GM23248 (cell line): ENCODE measurements at regions not wholly inside any gene's neighbourhood (a gene's known extent, or its start where the extent isn't known, plus 50 kb on each side); places are given as distances from the start of the nearest gene placed in this dataset.

Experiments used
- DNase-seq: peaks from one replicate; pipeline ENCODE4 v3.0.0-alpha.2; 2015
- H2AFZ ChIP-seq: fragments of 200-600 bp; sonication (generic); 2 replicates; pipeline ENCODE4 v1.6.1; 2016; ENCODE audit warnings: antibody characterized with exemption
- H3F3A ChIP-seq: fragments of 200-600 bp; sonication (generic); 2 replicates; pipeline ENCODE4 v1.6.1; 2016; ENCODE audit warnings: mild to moderate bottlenecking, antibody characterized with exemption, mixed run types; ENCODE audit not compliant: insufficient read depth
- H3K27ac ChIP-seq: fragments of 200-600 bp; sonication (generic); 2 replicates; pipeline ENCODE4 v1.5.1; 2016; ENCODE audit warnings: mild to moderate bottlenecking
- H3K27me3 ChIP-seq: fragments of 200-600 bp; sonication (generic); replicated peaks from 2 replicates; pipeline ENCODE4 v1.6.1; 2016; ENCODE audit warnings: mild to moderate bottlenecking; ENCODE audit not compliant: insufficient read depth
- H3K36me3 ChIP-seq: fragments of 200-600 bp; sonication (generic); 2 replicates; pipeline ENCODE4 v1.6.1; 2016; ENCODE audit warnings: low read depth, mild to moderate bottlenecking
- H3K4me1 ChIP-seq: fragments of 200-600 bp; sonication (generic); 2 replicates; pipeline ENCODE4 v1.6.1; 2016; ENCODE audit warnings: mild to moderate bottlenecking; ENCODE audit not compliant: insufficient read depth
- H3K4me2 ChIP-seq: fragments of 200-600 bp; sonication (generic); one replicate; pipeline ENCODE4 v1.6.1; 2016; ENCODE audit warnings: mild to moderate bottlenecking; ENCODE audit not compliant: unreplicated experiment
- H3K4me3 ChIP-seq: fragments of 200-600 bp; sonication (generic); 2 replicates; pipeline ENCODE4 v1.5.1; 2016; ENCODE audit warnings: mild to moderate bottlenecking
- H3K79me2 ChIP-seq: fragments of 200-600 bp; sonication (generic); 2 replicates; pipeline ENCODE4 v1.6.1; 2016; ENCODE audit warnings: mild to moderate bottlenecking; ENCODE audit not compliant: insufficient read depth
- H3K9ac ChIP-seq: fragments of 200-600 bp; sonication (generic); 2 replicates; pipeline ENCODE4 v1.6.1; 2016; ENCODE audit warnings: mild to moderate bottlenecking
- H3K9me2 ChIP-seq: fragments of 200-600 bp; sonication (generic); 2 replicates; pipeline ENCODE4 v1.6.1; 2016; ENCODE audit warnings: mixed run types, mild to moderate bottlenecking, moderate library complexity; ENCODE audit not compliant: insufficient read depth
- H3K9me3 ChIP-seq: fragments of 200-600 bp; sonication (generic); one replicate; pipeline ENCODE4 v1.6.1; 2017; ENCODE audit warnings: low read depth
- H4K20me1 ChIP-seq: fragments of 200-600 bp; sonication (generic); 2 replicates; pipeline ENCODE4 v1.6.0; 2016; ENCODE audit not compliant: insufficient read depth
- EZH2 ChIP-seq: fragments of 200-600 bp; sonication (generic); IDR thresholded peaks from 2 replicates; pipeline ENCODE4 v1.6.1; 2018; ENCODE audit warnings: antibody characterized with exemption, mild to moderate bottlenecking; ENCODE audit not compliant: insufficient read depth, poor library complexity, severe bottlenecking
- EZH2phosphoT487 ChIP-seq: fragments of 200-600 bp; sonication (generic); IDR thresholded peaks from 2 replicates; pipeline ENCODE4 v1.6.1; 2018; ENCODE audit warnings: antibody characterized with exemption, moderate library complexity, mild to moderate bottlenecking, low read depth; ENCODE audit not compliant: insufficient read depth
- WGBS, 2 experiments: methylation state at CpG; one replicate each; pipeline ENCODE4 v1.1.6; 2015 to 2017; ENCODE audit warnings: low lambda C conversion rate in 2 of 2, low coverage in 1 of 2; ENCODE audit errors: missing lambda C conversion rate in 2 of 2; 5-methylcytosine and 5-hydroxymethylcytosine counted together
- in situ Hi-C: fragments of 300-500 bp; cut with MboI; formaldehyde crosslinking; loops from 2 replicates; pipeline ENCODE4 v1.15.0; 2020

- TF ChIP-seq EZH2phosphoT487 = no peak
- TF ChIP-seq EZH2 = no peak
- H3K27ac ChIP-seq = no peak overlapping the region
- H3F3A ChIP-seq = no peaks in the 10 kb centered on the region
- no peak overlapping the region for H3K9ac ChIP-seq
- 7 to 11% methylated on average over 4 of the region's 4 CpGs for WGBS, 2 experiments
- H3K27me3 ChIP-seq = no peaks in the 10 kb centered on the region
- no peaks in the 10 kb centered on the region for H3K9me3 ChIP-seq
- no peaks in the 10 kb centered on the region for H3K79me2 ChIP-seq
- no peak overlapping the region for H3K4me3 ChIP-seq
- in situ Hi-C loops = loop anchor here (25.0 kb wide), 1 partner anchor 1628 kb away; no protein-coding TSS in a partner anchor
- no peaks in the 10 kb centered on the region for H4K20me1 ChIP-seq
- H3K9me2 ChIP-seq = no peaks in the 10 kb centered on the region
- no peak for DNase-seq
- H3K36me3 ChIP-seq = no peaks in the 10 kb centered on the region
- H3K4me2 ChIP-seq = no peak overlapping the region
- H3K4me1 ChIP-seq = no peaks in the 10 kb centered on the region
- no peak overlapping the region for H2AFZ ChIP-seq
These were observed 766.5 kb downstream of the NTRK3 start for GRCh38 chr15:87489902-87490665.

GRCh38 chr15:87489456-87489855 lies 767.1 kb downstream of the NTRK3 start:
- Histone ChIP-seq H2AFZ (no peak overlapping the region), H3K4me1 (no peaks in the 10 kb centered on the region), H3F3A (no peaks in the 10 kb centered on the region), H3K27ac (no peak overlapping the region), H3K4me3 (no peak overlapping the region), H3K9me3 (no peaks in the 10 kb centered on the region), H3K79me2 (no peaks in the 10 kb centered on the region), H4K20me1 (no peaks in the 10 kb centered on the region), H3K36me3 (no peaks in the 10 kb centered on the region), H3K27me3 (no peaks in the 10 kb centered on the region), H3K9ac (no peak overlapping the region), H3K9me2 (no peaks in the 10 kb centered on the region), H3K4me2 (no peak overlapping the region)
- TF ChIP-seq EZH2phosphoT487 (no peak), EZH2 (no peak)
- in situ Hi-C loops = loop anchor here (25.0 kb wide), 1 partner anchor 1627 kb away; no protein-coding TSS in a partner anchor
- DNase-seq = no peak

GRCh38 chr15:87487484-87487883 lies 769.1 kb downstream of the NTRK3 start:
- no peaks in the 10 kb centered on the region for H3K36me3 ChIP-seq
- H2AFZ ChIP-seq = no peak overlapping the region
- in situ Hi-C loops = loop anchor here (25.0 kb wide), 1 partner anchor 1625 kb away; no protein-coding TSS in a partner anchor
- no peaks in the 10 kb centered on the region for H3K4me1 ChIP-seq
- WGBS, 2 experiments = 5 to 24% methylated on average over 2 of the region's 2 CpGs
- no peaks in the 10 kb centered on the region for H3K79me2 ChIP-seq
- H3K4me3 ChIP-seq = no peak overlapping the region
- H3K9ac ChIP-seq = no peak overlapping the region
- no peaks in the 10 kb centered on the region for H3K9me2 ChIP-seq
- no peaks in the 10 kb centered on the region for H3F3A ChIP-seq
- no peaks in the 10 kb centered on the region for H3K9me3 ChIP-seq
- no peaks in the 10 kb centered on the region for H4K20me1 ChIP-seq
- TF ChIP-seq EZH2 (no peak), EZH2phosphoT487 (no peak)
- no peak overlapping the region for H3K4me2 ChIP-seq
- no peak overlapping the region for H3K27ac ChIP-seq
- no peaks in the 10 kb centered on the region for H3K27me3 ChIP-seq
- no peak for DNase-seq

DNA sequence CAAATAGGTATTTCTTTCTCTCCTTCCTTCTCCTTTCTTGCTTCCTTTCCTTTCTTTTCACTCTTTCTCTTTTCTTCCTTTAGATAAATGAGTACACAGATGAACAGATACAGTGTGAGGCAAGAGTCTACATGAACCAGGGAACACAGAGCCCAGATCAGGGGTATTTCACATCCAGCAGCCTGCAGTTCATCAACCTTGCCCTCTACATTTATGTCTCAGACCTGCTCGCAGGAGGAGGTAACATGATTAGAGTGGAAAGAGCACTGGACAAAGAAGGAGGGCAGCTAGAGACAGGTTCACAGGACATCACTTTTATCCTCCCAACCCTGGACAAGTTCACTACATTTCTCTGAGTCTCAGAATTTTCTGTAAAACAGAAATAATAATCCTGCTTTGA lies 773.1 kb downstream of the NTRK3 start:
- H3K4me3 ChIP-seq = no peak overlapping the region
- no peaks in the 10 kb centered on the region for H3K9me3 ChIP-seq
- H3F3A ChIP-seq = no peaks in the 10 kb centered on the region
- TF ChIP-seq EZH2phosphoT487 (no peak), EZH2 (no peak)
- H3K4me1 ChIP-seq = no peaks in the 10 kb centered on the region
- H3K9me2 ChIP-seq = no peaks in the 10 kb centered on the region
- no peaks in the 10 kb centered on the region for H3K79me2 ChIP-seq
- no peaks in the 10 kb centered on the region for H3K36me3 ChIP-seq
- WGBS, 2 experiments = 5 to 42% methylated on average over 1 of the region's 1 CpG
- in situ Hi-C loops = loop anchor here (25.0 kb wide), 1 partner anchor 1621 kb away; no protein-coding TSS in a partner anchor
- no peak overlapping the region for H3K27ac ChIP-seq
- H3K27me3 ChIP-seq = no peaks in the 10 kb centered on the region
- no peak overlapping the region for H2AFZ ChIP-seq
- DNase-seq = no peak
- H3K9ac ChIP-seq = no peak overlapping the region
- no peaks in the 10 kb centered on the region for H4K20me1 ChIP-seq
- H3K4me2 ChIP-seq = no peak overlapping the region
